Liver (tissue), 8 donors: ENCODE measurements at regions not wholly inside any gene's neighbourhood (a gene's known extent, or its start where the extent isn't known, plus 50 kb on each side); places are given as distances from the start of the nearest gene placed in this dataset.
"Not testable (repeated sequence)": the region's sequence is repeated elsewhere in the genome, so short reads cannot be mapped to it uniquely, and the experiment has no call there.

Source experiments
- DNase-seq: peaks from one replicate; pipeline ENCODE4 v3.0.0-alpha.2; 2017; ENCODE audit warnings: low spot score
- H3K27ac ChIP-seq, 2 donors: one replicate each; pipeline ENCODE4 v1.7.0; 2013; ENCODE audit warnings: inconsistent platforms in 2 of 2, low read length in 2 of 2, control low read depth in 1 of 2, low read depth in 1 of 2, mild to moderate bottlenecking in 1 of 2
- H3K27me3 ChIP-seq, 4 donors: one replicate each; pipeline versions ENCODE4 v1.6.1 to v1.7.0; 2013; ENCODE audit warnings: low read length in 3 of 4, inconsistent platforms in 1 of 4, mild to moderate bottlenecking in 1 of 4, moderate library complexity in 1 of 4; ENCODE audit not compliant: control insufficient read depth in 4 of 4, insufficient read depth in 4 of 4
- H3K36me3 ChIP-seq, 4 donors: one replicate each; pipeline versions ENCODE4 v1.6.1 to v1.7.0; 2013; ENCODE audit warnings: low read length in 3 of 4, mild to moderate bottlenecking in 3 of 4, low read depth in 1 of 4, moderate library complexity in 1 of 4; ENCODE audit not compliant: control insufficient read depth in 4 of 4, insufficient read depth in 3 of 4
- H3K4me1 ChIP-seq, 4 donors: one replicate each; pipeline versions ENCODE4 v1.6.1 to v1.7.0; 2013; ENCODE audit warnings: low read length in 3 of 4, mild to moderate bottlenecking in 3 of 4, moderate library complexity in 1 of 4; ENCODE audit not compliant: control insufficient read depth in 4 of 4, insufficient read depth in 4 of 4
- H3K4me3 ChIP-seq, 3 donors: one replicate each; pipeline versions ENCODE4 v1.6.1 to v1.7.0; 2013; ENCODE audit warnings: low read length in 3 of 3, control low read depth in 1 of 3, low read depth in 1 of 3, mild to moderate bottlenecking in 1 of 3
- H3K9ac ChIP-seq, 2 donors: one replicate each; pipeline ENCODE4 v1.7.0; 2013; ENCODE audit warnings: low read length in 2 of 2, mild to moderate bottlenecking in 2 of 2, moderate library complexity in 2 of 2, control low read depth in 1 of 2, low read depth in 1 of 2
- H3K9me3 ChIP-seq, 4 donors: one replicate each; pipeline versions ENCODE4 v1.6.1 to v1.7.0; 2013; ENCODE audit warnings: low read length in 3 of 4; ENCODE audit not compliant: control insufficient read depth in 4 of 4
- ATF3 ChIP-seq: IDR thresholded peaks from 2 replicates; pipeline ENCODE4 v1.6.1; 2016; ENCODE audit warnings: antibody characterized with exemption
- EGR1 ChIP-seq, 2 donors: IDR thresholded peaks; 2 replicates each; pipeline ENCODE4 v1.6.1; 2016 to 2018; ENCODE audit warnings: antibody characterized with exemption in 2 of 2, low read depth in 2 of 2
- FOXA1 ChIP-seq: IDR thresholded peaks from 2 replicates; pipeline ENCODE4 v1.6.1; 2016; ENCODE audit warnings: antibody characterized with exemption
- FOXA2 ChIP-seq: IDR thresholded peaks from 2 replicates; pipeline ENCODE4 v1.6.1; 2016; ENCODE audit warnings: antibody characterized with exemption
- HNF4A ChIP-seq, 2 donors: conservative IDR thresholded peaks; 2 replicates each; pipeline ENCODE4 v1.6.1; 2016; ENCODE audit warnings: antibody characterized with exemption in 2 of 2, mild to moderate bottlenecking in 2 of 2
- JUND ChIP-seq, 2 donors: IDR thresholded peaks; 2 replicates each; pipeline ENCODE4 v1.6.1; 2016; ENCODE audit warnings: antibody characterized with exemption in 2 of 2
- MAX ChIP-seq: IDR thresholded peaks from 2 replicates; pipeline ENCODE4 v1.6.1; 2016; ENCODE audit warnings: antibody characterized with exemption
- NR2F2 ChIP-seq: IDR thresholded peaks from 2 replicates; pipeline ENCODE4 v1.6.1; 2016; ENCODE audit warnings: antibody characterized with exemption
- RAD21 ChIP-seq, 2 donors: IDR thresholded peaks; 2 replicates each; pipeline ENCODE4 v1.6.1; 2016; ENCODE audit warnings: antibody characterized with exemption in 2 of 2, mild to moderate bottlenecking in 2 of 2
- SP1 ChIP-seq: IDR thresholded peaks from 2 replicates; pipeline ENCODE4 v1.6.1; 2018; ENCODE audit warnings: antibody characterized with exemption, mild to moderate bottlenecking
- TAF1 ChIP-seq: conservative IDR thresholded peaks from 2 replicates; pipeline ENCODE4 v1.6.1; 2016; ENCODE audit warnings: antibody characterized with exemption, mild to moderate bottlenecking
- YY1 ChIP-seq: IDR thresholded peaks from 2 replicates; pipeline ENCODE4 v1.6.1; 2016; ENCODE audit warnings: antibody characterized with exemption, mild to moderate bottlenecking
- WGBS: extraction: QIAGEN DNeasy Blood & Tissue Kit; methylation state at CpG from one replicate; pipeline ENCODE4 v1.1.7; 2013; 5-methylcytosine and 5-hydroxymethylcytosine counted together
- TF ChIP-seq, protein P1 (sequence below): IDR thresholded peaks from 2 replicates; pipeline ENCODE4 v1.6.1; 2016; ENCODE audit warnings: antibody characterized with exemption, mild to moderate bottlenecking
- TF ChIP-seq, protein P2 (sequence below): IDR thresholded peaks from 2 replicates; pipeline ENCODE4 v1.6.1; 2016; ENCODE audit warnings: antibody characterized with exemption
- TF ChIP-seq, protein P3 (sequence below): fragments of 150-350 bp; IDR thresholded peaks from 2 replicates; pipeline ENCODE4 v1.5.1; 2017; ENCODE audit warnings: improper control_type of control experiment, low read depth, low read length; ENCODE audit not compliant: missing input control
- donor health status: healthy.
- donor health status: healthy.
- donor health status: healthy.
- donor health status: healthy.
- donor health status: healthy.

- Histone ChIP-seq H3K4me1 (no peaks in the 10 kb centered on the region), H3K9ac (no peak overlapping the region), H3K27me3 (no peaks in the 10 kb centered on the region), H3K27ac (no peak overlapping the region), H3K4me3 (no peak overlapping the region), H3K9me3 (peaks cover 2 to 5% (median 3%) of the 10 kb centered on the region in 4 donors), H3K36me3 (no peaks in the 10 kb centered on the region)
- DNase-seq = no peak
- TF ChIP-seq, protein P1, sequence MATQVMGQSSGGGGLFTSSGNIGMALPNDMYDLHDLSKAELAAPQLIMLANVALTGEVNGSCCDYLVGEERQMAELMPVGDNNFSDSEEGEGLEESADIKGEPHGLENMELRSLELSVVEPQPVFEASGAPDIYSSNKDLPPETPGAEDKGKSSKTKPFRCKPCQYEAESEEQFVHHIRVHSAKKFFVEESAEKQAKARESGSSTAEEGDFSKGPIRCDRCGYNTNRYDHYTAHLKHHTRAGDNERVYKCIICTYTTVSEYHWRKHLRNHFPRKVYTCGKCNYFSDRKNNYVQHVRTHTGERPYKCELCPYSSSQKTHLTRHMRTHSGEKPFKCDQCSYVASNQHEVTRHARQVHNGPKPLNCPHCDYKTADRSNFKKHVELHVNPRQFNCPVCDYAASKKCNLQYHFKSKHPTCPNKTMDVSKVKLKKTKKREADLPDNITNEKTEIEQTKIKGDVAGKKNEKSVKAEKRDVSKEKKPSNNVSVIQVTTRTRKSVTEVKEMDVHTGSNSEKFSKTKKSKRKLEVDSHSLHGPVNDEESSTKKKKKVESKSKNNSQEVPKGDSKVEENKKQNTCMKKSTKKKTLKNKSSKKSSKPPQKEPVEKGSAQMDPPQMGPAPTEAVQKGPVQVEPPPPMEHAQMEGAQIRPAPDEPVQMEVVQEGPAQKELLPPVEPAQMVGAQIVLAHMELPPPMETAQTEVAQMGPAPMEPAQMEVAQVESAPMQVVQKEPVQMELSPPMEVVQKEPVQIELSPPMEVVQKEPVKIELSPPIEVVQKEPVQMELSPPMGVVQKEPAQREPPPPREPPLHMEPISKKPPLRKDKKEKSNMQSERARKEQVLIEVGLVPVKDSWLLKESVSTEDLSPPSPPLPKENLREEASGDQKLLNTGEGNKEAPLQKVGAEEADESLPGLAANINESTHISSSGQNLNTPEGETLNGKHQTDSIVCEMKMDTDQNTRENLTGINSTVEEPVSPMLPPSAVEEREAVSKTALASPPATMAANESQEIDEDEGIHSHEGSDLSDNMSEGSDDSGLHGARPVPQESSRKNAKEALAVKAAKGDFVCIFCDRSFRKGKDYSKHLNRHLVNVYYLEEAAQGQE = no peak
- 84% methylated on average over 10 of the region's 10 CpGs for WGBS
Measured at GRCh38 chr7:4500812-4501211, 181.3 kb upstream of the FOXK1 start.

GRCh38 chr7:4507886-4508285 is 174.2 kb upstream of the FOXK1 start:
- H3K4me3 ChIP-seq, DNase-seq, H3K36me3 ChIP-seq, H3K27ac ChIP-seq, H3K4me1 ChIP-seq, H3K9me3 ChIP-seq, H3K9ac ChIP-seq, H3K27me3 ChIP-seq: not testable (repeated sequence)
- 78% methylated on average over 7 of the region's 7 CpGs for WGBS

- Histone ChIP-seq H3K36me3 (no peaks in the 10 kb centered on the region), H3K27ac (no peak overlapping the region), H3K9me3 (peaks cover 0 to 4% (median 2%) of the 10 kb centered on the region in 4 donors), H3K4me3 (no peak overlapping the region), H3K27me3 (no peaks in the 10 kb centered on the region), H3K9ac (no peak overlapping the region), H3K4me1 (no peaks in the 10 kb centered on the region)
- WGBS = 90% methylated on average over 1 of the region's 1 CpG
- no peak for TF ChIP-seq TAF1
- TF ChIP-seq, protein P2, sequence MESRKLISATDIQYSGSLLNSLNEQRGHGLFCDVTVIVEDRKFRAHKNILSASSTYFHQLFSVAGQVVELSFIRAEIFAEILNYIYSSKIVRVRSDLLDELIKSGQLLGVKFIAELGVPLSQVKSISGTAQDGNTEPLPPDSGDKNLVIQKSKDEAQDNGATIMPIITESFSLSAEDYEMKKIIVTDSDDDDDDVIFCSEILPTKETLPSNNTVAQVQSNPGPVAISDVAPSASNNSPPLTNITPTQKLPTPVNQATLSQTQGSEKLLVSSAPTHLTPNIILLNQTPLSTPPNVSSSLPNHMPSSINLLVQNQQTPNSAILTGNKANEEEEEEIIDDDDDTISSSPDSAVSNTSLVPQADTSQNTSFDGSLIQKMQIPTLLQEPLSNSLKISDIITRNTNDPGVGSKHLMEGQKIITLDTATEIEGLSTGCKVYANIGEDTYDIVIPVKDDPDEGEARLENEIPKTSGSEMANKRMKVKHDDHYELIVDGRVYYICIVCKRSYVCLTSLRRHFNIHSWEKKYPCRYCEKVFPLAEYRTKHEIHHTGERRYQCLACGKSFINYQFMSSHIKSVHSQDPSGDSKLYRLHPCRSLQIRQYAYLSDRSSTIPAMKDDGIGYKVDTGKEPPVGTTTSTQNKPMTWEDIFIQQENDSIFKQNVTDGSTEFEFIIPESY = no peak
- TF ChIP-seq NR2F2 = no peak
- TF ChIP-seq EGR1 (IDR thresholded peaks at IDR 0.05; ENCODE audit: low read depth in 2 of 2) = no peak
- no peak for TF ChIP-seq FOXA1
- TF ChIP-seq HNF4A (conservative IDR thresholded peaks at IDR 0.05) = no peak
- TF ChIP-seq, protein P1 = no peak
- no peak for TF ChIP-seq JUND (IDR thresholded peaks at IDR 0.05)
- TF ChIP-seq SP1 = no peak
- TF ChIP-seq YY1 = no peak
- TF ChIP-seq, protein P3, sequence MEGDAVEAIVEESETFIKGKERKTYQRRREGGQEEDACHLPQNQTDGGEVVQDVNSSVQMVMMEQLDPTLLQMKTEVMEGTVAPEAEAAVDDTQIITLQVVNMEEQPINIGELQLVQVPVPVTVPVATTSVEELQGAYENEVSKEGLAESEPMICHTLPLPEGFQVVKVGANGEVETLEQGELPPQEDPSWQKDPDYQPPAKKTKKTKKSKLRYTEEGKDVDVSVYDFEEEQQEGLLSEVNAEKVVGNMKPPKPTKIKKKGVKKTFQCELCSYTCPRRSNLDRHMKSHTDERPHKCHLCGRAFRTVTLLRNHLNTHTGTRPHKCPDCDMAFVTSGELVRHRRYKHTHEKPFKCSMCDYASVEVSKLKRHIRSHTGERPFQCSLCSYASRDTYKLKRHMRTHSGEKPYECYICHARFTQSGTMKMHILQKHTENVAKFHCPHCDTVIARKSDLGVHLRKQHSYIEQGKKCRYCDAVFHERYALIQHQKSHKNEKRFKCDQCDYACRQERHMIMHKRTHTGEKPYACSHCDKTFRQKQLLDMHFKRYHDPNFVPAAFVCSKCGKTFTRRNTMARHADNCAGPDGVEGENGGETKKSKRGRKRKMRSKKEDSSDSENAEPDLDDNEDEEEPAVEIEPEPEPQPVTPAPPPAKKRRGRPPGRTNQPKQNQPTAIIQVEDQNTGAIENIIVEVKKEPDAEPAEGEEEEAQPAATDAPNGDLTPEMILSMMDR = no peak
- TF ChIP-seq FOXA2 = no peak
- TF ChIP-seq ATF3 = no peak
- no peak for TF ChIP-seq RAD21 (IDR thresholded peaks at IDR 0.05)
- no peak for TF ChIP-seq MAX
- DNase-seq = no peak
Measured at GRCh38 chr7:4513450-4513849, 168.6 kb upstream of the FOXK1 start.
